ENCODE measurements at regions not wholly inside any gene's neighbourhood (a gene's known extent, or its start where the extent isn't known, plus 50 kb on each side); places are given as distances from the start of the nearest gene placed in this dataset.

DNA sequence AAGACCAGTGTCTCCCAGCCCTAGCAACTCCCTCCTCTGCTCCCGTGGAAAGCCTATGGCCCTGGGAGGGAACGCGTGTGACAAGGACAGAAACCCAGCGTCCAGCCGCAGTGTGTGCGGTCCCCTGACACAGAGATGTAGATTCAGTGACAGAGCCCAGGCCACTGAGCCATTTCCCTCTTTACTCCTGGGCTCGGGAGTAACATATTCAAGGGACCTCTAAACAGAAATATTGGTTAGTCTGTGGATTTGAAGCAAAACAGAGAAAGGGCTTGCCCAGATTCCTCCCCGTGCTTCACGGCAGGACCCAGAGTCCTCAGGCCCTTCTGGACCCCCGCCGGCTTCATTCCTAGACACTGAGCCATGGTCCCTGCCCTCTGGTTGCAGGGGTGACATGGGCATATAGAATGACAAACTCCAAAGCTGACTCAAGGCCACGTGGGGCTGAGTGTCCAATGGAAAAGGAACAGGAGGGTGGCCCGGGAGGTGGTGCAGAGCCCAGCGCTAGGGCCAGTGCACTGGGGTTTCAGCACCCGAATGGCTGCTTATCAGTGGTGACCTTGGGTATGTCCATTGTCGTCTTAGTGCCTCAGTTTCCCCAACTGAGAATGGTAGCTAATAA is 248.2 kb downstream of the QKI start:
- WGBS (ENCODE audit: insufficient coverage, low lambda C conversion rate), result no CpG with 5 or more reads among the region's 16 CpGs
- no peak overlapping the region for H3K27ac ChIP-seq (ENCODE audit: low read length)
- no peaks in the 10 kb centered on the region for H3K27me3 ChIP-seq (ENCODE audit: control insufficient read depth, insufficient read depth, low read length)
- H3K9me3 ChIP-seq (ENCODE audit: control insufficient read depth, low read depth, low read length), result peaks cover 6% of the 10 kb centered on the region
- H3K4me3 ChIP-seq (ENCODE audit: low read length), result no peak overlapping the region
- DNase-seq, result no peak
- H3K4me1 ChIP-seq (ENCODE audit: control insufficient read depth, insufficient read depth, low read length), result no peaks in the 10 kb centered on the region
- H3K36me3 ChIP-seq (ENCODE audit: control insufficient read depth, insufficient read depth, low read length), result no peaks in the 10 kb centered on the region

- Histone ChIP-seq H3K4me3 (ENCODE audit: low read length) (no peak overlapping the region), H3K27ac (ENCODE audit: low read length) (no peak overlapping the region), H3K27me3 (ENCODE audit: control insufficient read depth, insufficient read depth, low read length) (no peaks in the 10 kb centered on the region), H3K9me3 (ENCODE audit: control insufficient read depth, low read depth, low read length) (peaks cover 6% of the 10 kb centered on the region), H3K4me1 (ENCODE audit: control insufficient read depth, insufficient read depth, low read length) (no peaks in the 10 kb centered on the region), H3K36me3 (ENCODE audit: control insufficient read depth, insufficient read depth, low read length) (no peaks in the 10 kb centered on the region)
- WGBS (ENCODE audit: insufficient coverage, low lambda C conversion rate), result no CpG with 5 or more reads among the region's 1 CpG
- no peak for DNase-seq
Observed at GRCh38 chr6:163661272-163661671, 246.8 kb downstream of the QKI start.

DNA sequence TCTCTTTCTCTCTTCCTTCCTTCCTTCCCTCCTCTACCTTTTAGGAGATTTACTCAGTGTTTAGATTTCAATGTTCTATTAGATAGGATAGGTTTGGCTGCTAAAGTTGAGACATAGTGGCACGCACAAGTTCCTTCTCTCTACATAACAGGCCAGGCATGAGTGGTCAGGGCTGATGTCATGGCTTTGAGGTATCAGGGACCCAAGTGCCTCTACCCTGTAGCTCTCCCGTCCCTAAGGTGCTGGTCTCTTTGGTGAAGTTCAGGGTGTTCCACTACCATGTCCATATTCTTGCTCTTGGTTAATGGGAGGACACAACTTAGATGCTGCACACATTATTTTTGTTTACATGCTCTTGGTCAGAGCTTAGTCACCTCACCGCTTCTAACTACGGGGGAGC is 245.3 kb downstream of the QKI start:
- no peaks in the 10 kb centered on the region for H3K9me3 ChIP-seq (ENCODE audit: control insufficient read depth, low read depth, low read length)
- no CpG with 5 or more reads among the region's 4 CpGs for WGBS (ENCODE audit: insufficient coverage, low lambda C conversion rate)
- H3K27me3 ChIP-seq (ENCODE audit: control insufficient read depth, insufficient read depth, low read length), result no peaks in the 10 kb centered on the region
- H3K27ac ChIP-seq (ENCODE audit: low read length), result no peak overlapping the region
- no peak for DNase-seq
- H3K4me3 ChIP-seq (ENCODE audit: low read length), result no peak overlapping the region
- H3K4me1 ChIP-seq (ENCODE audit: control insufficient read depth, insufficient read depth, low read length), result no peaks in the 10 kb centered on the region
- no peaks in the 10 kb centered on the region for H3K36me3 ChIP-seq (ENCODE audit: control insufficient read depth, insufficient read depth, low read length)

DNA sequence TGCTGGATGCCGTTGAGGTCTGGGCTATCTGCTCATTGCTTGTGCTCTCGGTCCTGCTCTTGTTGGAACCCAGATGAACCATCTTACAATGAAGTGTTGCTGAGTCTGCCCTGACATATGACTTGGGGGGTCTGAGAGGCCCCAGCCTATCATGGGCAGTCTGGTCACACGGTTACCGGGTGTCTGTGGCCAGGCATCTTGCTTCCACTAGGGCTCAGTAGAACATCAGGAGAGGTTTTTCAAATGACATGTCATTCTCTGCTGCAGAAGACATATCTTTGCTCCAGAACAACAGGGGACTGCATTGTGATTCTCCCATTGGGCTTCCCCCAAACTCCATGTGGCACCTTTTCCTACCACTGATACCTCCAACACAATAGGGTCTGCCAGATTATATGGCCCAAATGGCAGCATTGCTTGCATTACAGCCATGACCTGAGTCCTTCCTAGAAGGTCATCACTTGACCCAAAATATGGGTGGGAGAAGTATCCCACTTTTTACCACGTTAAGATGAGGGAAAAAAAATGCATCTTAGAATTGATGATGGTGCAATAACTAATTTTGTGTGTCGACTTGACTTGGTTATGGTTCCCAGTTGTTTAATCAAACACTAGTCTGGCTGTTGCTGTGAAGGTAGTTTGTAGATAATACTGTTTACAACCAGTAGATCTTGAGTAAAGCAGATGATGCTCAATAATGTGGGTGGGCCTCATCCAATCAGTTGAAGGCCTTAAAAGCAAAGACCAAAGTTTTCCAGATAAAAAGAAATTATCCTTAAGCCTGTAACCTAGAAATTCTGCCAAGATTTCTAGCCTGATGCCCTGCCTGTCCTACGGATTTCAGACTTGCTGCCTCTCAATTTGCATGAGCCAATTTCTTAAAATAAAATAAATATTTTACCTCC is 241.0 kb downstream of the QKI start:
- Histone ChIP-seq H3K36me3 (ENCODE audit: control insufficient read depth, insufficient read depth, low read length) (no peaks in the 10 kb centered on the region), H3K27ac (ENCODE audit: low read length) (no peak overlapping the region), H3K4me3 (ENCODE audit: low read length) (no peak overlapping the region), H3K27me3 (ENCODE audit: control insufficient read depth, insufficient read depth, low read length) (no peaks in the 10 kb centered on the region), H3K4me1 (ENCODE audit: control insufficient read depth, insufficient read depth, low read length) (no peaks in the 10 kb centered on the region), H3K9me3 (ENCODE audit: control insufficient read depth, low read depth, low read length) (no peaks in the 10 kb centered on the region)
- DNase-seq, result no peak
- 82% methylated on average over 1 of the region's 7 CpGs for WGBS (ENCODE audit: insufficient coverage, low lambda C conversion rate)

GRCh38 chr6:163651915-163652668 is 237.6 kb downstream of the QKI start:
- no peaks in the 10 kb centered on the region for H3K4me1 ChIP-seq (ENCODE audit: control insufficient read depth, insufficient read depth, low read length)
- DNase-seq, result no peak
- H3K27me3 ChIP-seq (ENCODE audit: control insufficient read depth, insufficient read depth, low read length), result no peaks in the 10 kb centered on the region
- no peak overlapping the region for H3K4me3 ChIP-seq (ENCODE audit: low read length)
- H3K9me3 ChIP-seq (ENCODE audit: control insufficient read depth, low read depth, low read length), result no peaks in the 10 kb centered on the region
- no peaks in the 10 kb centered on the region for H3K36me3 ChIP-seq (ENCODE audit: control insufficient read depth, insufficient read depth, low read length)
- WGBS (ENCODE audit: insufficient coverage, low lambda C conversion rate), result 80% methylated on average over 1 of the region's 7 CpGs
- H3K27ac ChIP-seq (ENCODE audit: low read length), result no peak overlapping the region

- no peaks in the 10 kb centered on the region for H3K27me3 ChIP-seq (ENCODE audit: control insufficient read depth, insufficient read depth, low read length)
- no peak overlapping the region for H3K4me3 ChIP-seq (ENCODE audit: low read length)
- no peak overlapping the region for H3K27ac ChIP-seq (ENCODE audit: low read length)
- no peak for DNase-seq
- no peaks in the 10 kb centered on the region for H3K9me3 ChIP-seq (ENCODE audit: control insufficient read depth, low read depth, low read length)
- no peaks in the 10 kb centered on the region for H3K4me1 ChIP-seq (ENCODE audit: control insufficient read depth, insufficient read depth, low read length)
- H3K36me3 ChIP-seq (ENCODE audit: control insufficient read depth, insufficient read depth, low read length), result no peaks in the 10 kb centered on the region
- WGBS (ENCODE audit: insufficient coverage, low lambda C conversion rate), result no CpG with 5 or more reads among the region's 3 CpGs
Observed at GRCh38 chr6:163651426-163651825, 236.9 kb downstream of the QKI start.

GRCh38 chr6:163648868-163649267 is 234.3 kb downstream of the QKI start:
- H3K9me3 ChIP-seq (ENCODE audit: control insufficient read depth, low read depth, low read length), result no peaks in the 10 kb centered on the region
- H3K27ac ChIP-seq (ENCODE audit: low read length), result no peak overlapping the region
- no peak for DNase-seq
- no peaks in the 10 kb centered on the region for H3K36me3 ChIP-seq (ENCODE audit: control insufficient read depth, insufficient read depth, low read length)
- H3K4me3 ChIP-seq (ENCODE audit: low read length), result no peak overlapping the region
- no CpG with 5 or more reads among the region's 8 CpGs for WGBS (ENCODE audit: insufficient coverage, low lambda C conversion rate)
- no peaks in the 10 kb centered on the region for H3K27me3 ChIP-seq (ENCODE audit: control insufficient read depth, insufficient read depth, low read length)
- no peaks in the 10 kb centered on the region for H3K4me1 ChIP-seq (ENCODE audit: control insufficient read depth, insufficient read depth, low read length)

- H3K27me3 ChIP-seq (ENCODE audit: control insufficient read depth, insufficient read depth, low read length), result no peaks in the 10 kb centered on the region
- no peaks in the 10 kb centered on the region for H3K4me1 ChIP-seq (ENCODE audit: control insufficient read depth, insufficient read depth, low read length)
- no peak for DNase-seq
- peaks cover 5% of the 10 kb centered on the region for H3K9me3 ChIP-seq (ENCODE audit: control insufficient read depth, low read depth, low read length)
- no CpG with 5 or more reads among the region's 8 CpGs for WGBS (ENCODE audit: insufficient coverage, low lambda C conversion rate)
- H3K4me3 ChIP-seq (ENCODE audit: low read length), result no peak overlapping the region
- no peaks in the 10 kb centered on the region for H3K36me3 ChIP-seq (ENCODE audit: control insufficient read depth, insufficient read depth, low read length)
- no peak overlapping the region for H3K27ac ChIP-seq (ENCODE audit: low read length)
Observed at GRCh38 chr6:163647624-163648023, 233.1 kb downstream of the QKI start.

DNA sequence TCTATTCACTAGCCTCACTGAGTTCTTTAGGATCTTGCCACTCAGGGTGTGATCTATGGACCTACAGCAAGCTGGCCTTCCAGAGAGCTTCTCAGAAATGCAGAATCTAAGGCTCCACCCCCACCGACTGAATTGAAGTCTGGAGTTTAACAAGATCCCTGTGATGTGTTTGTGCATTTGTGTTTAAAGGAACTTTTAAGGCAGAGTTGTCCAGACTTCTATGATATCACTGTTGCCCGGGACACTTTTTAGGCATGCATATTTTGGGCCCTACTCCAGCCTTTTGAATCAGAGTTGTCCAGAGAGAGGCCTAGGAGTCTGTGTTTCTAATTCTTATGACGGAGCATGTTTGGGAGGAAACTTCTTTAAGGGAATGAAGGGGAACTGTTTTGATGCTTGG is 232.3 kb downstream of the QKI start:
- DNase-seq, result no peak
- no peaks in the 10 kb centered on the region for H3K36me3 ChIP-seq (ENCODE audit: control insufficient read depth, insufficient read depth, low read length)
- H3K4me1 ChIP-seq (ENCODE audit: control insufficient read depth, insufficient read depth, low read length), result no peaks in the 10 kb centered on the region
- no peak overlapping the region for H3K4me3 ChIP-seq (ENCODE audit: low read length)
- H3K27ac ChIP-seq (ENCODE audit: low read length), result no peak overlapping the region
- peaks cover 5% of the 10 kb centered on the region for H3K9me3 ChIP-seq (ENCODE audit: control insufficient read depth, low read depth, low read length)
- WGBS (ENCODE audit: insufficient coverage, low lambda C conversion rate), result no CpG with 5 or more reads among the region's 3 CpGs
- H3K27me3 ChIP-seq (ENCODE audit: control insufficient read depth, insufficient read depth, low read length), result no peaks in the 10 kb centered on the region

- WGBS (ENCODE audit: insufficient coverage, low lambda C conversion rate), result no CpG with 5 or more reads among the region's 9 CpGs
Observed at GRCh38 chr6:163646133-163646532, 231.6 kb downstream of the QKI start.

More at GRCh38 chr6:163646133-163646532, 231.6 kb downstream of the QKI start:
- H3K4me1 ChIP-seq (ENCODE audit: control insufficient read depth, insufficient read depth, low read length), result no peaks in the 10 kb centered on the region
- no peak overlapping the region for H3K4me3 ChIP-seq (ENCODE audit: low read length)
- H3K36me3 ChIP-seq (ENCODE audit: control insufficient read depth, insufficient read depth, low read length), result no peaks in the 10 kb centered on the region
- H3K9me3 ChIP-seq (ENCODE audit: control insufficient read depth, low read depth, low read length), result peaks cover 5% of the 10 kb centered on the region
- no peaks in the 10 kb centered on the region for H3K27me3 ChIP-seq (ENCODE audit: control insufficient read depth, insufficient read depth, low read length)
- no peak for DNase-seq
- H3K27ac ChIP-seq (ENCODE audit: low read length), result no peak overlapping the region
